SK-N-SH treated with all-trans-retinoic acid at 6 μM for 48 hours (cell line): ENCODE measurements at regions not wholly inside any gene's neighbourhood (a gene's known extent, or its start where the extent isn't known, plus 50 kb on each side); places are given as distances from the start of the nearest gene placed in this dataset.

Source experiments
- GLIS3 ChIP-seq: fragments of 250-450 bp; sonication (Bioruptor Pico); IDR thresholded peaks from 2 replicates; pipeline ENCODE4 v1.5.0; 2020; ENCODE audit warnings: mild to moderate bottlenecking, moderate library complexity
- PATZ1 ChIP-seq: fragments of 250-450 bp; sonication (Bioruptor Pico); IDR thresholded peaks from 2 replicates; pipeline ENCODE4 v1.8.0; 2020; ENCODE audit warnings: mild to moderate bottlenecking, moderate library complexity, borderline replicate concordance
- SNAI2 ChIP-seq: fragments of 250-450 bp; sonication (Bioruptor Pico); IDR thresholded peaks from 2 replicates; pipeline ENCODE4 v1.5.0; 2020; ENCODE audit warnings: mild to moderate bottlenecking, moderate library complexity
- ZC3H10 ChIP-seq: fragments of 250-450 bp; sonication (Bioruptor Pico); IDR thresholded peaks from 2 replicates; pipeline ENCODE4 v1.5.1; 2021; ENCODE audit warnings: mild to moderate bottlenecking, moderate library complexity

GRCh38 chr3:72271216-72271615, 486.3 kb upstream of the PROK2 start:
- TF ChIP-seq SNAI2 (CRISPR knock-in tag) (no peak), PATZ1 (CRISPR knock-in tag) (no peak), ZC3H10 (CRISPR knock-in tag) (no peak), GLIS3 (CRISPR knock-in tag) (no peak)
